Muscle layer of colon (tissue), 2 donors: ENCODE measurements at regions not wholly inside any gene's neighbourhood (a gene's known extent, or its start where the extent isn't known, plus 50 kb on each side); places are given as distances from the start of the nearest gene placed in this dataset.
"Not testable (repeated sequence)": the region's sequence is repeated elsewhere in the genome, so short reads cannot be mapped to it uniquely, and the experiment has no call there.

Source experiments
- H3K27ac ChIP-seq: one replicate; pipeline ENCODE4 v1.7.0; 2013; ENCODE audit warnings: low read depth, mild to moderate bottlenecking, low read length, moderate library complexity
- H3K27me3 ChIP-seq, 2 donors: one replicate each; pipeline ENCODE4 v1.7.0; 2013; ENCODE audit warnings: low read length in 2 of 2, mild to moderate bottlenecking in 2 of 2; ENCODE audit not compliant: insufficient read depth in 2 of 2, control insufficient read depth in 1 of 2
- H3K36me3 ChIP-seq: one replicate; pipeline ENCODE4 v1.7.0; 2013; ENCODE audit warnings: mild to moderate bottlenecking, low read length; ENCODE audit not compliant: insufficient read depth
- H3K4me1 ChIP-seq: one replicate; pipeline ENCODE4 v1.7.0; 2013; ENCODE audit warnings: mild to moderate bottlenecking, low read length; ENCODE audit not compliant: insufficient read depth
- H3K4me3 ChIP-seq, 2 donors: one replicate each; pipeline ENCODE4 v1.7.0; 2013; ENCODE audit warnings: low read length in 2 of 2, low read depth in 1 of 2, mild to moderate bottlenecking in 1 of 2, moderate library complexity in 1 of 2
- H3K9ac ChIP-seq: one replicate; pipeline ENCODE4 v1.7.0; 2013; ENCODE audit warnings: low read length
- H3K9me3 ChIP-seq: one replicate; pipeline ENCODE4 v1.7.0; 2013; ENCODE audit warnings: mild to moderate bottlenecking, low read length
- donor health status: abdominal sarcoma.
- donor health status: Adenocarcinoma of cecum.

DNA sequence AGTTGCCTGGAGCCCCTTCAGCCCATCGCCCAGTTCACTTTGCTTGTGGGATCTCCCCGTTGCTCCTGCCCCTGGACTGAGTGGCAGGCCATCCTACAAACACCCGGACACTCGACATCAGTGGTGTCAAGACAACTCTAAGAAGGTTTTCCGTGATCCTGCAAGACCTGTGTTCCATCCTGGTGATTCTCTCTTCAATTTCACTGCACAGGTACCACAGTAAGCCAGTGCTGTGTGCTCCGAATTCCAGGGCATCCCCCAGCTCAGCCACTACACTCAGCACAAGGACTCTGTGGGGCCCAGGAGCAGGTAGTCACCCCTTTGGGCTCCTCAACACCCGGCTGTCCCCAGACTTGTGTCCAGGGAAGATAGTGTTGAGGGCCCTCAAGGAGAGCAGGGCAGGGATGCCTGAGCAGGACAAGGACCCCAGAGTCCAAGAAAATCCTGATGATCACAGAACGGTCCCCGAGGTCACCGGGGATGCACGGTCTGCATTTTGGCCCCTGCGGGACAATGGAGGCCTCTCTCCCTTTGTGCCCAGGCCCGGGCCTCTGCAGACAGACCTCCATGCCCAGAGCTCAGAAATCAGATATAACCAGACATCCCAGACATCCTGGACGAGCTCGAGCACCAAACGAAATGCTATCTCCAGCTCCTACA lies 146.9 kb upstream of the C1QTNF3 start:
- H3K27me3 ChIP-seq, H3K36me3 ChIP-seq, H3K4me3 ChIP-seq, H3K4me1 ChIP-seq, H3K27ac ChIP-seq, H3K9me3 ChIP-seq, H3K9ac ChIP-seq: not testable (repeated sequence)

DNA sequence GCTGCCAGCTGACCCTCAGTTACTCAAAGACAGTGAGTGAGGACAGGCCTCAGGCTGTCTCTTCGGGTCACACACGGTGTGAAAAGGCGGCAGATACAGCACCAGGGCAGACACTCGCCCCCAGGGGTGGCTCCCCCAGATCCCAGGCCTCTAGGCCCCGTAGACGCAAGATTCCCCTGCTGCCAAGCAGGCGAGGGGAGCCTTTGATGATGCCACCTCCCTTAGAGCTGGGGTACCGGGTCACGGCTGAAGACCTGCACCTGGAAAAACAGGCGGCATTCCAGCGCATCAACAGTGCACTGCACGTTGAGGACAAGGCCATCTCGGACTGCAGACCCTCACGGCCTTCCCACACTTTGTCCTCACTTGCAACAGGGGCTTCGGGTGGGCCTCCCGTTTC lies 147.5 kb upstream of the C1QTNF3 start:
- not testable (repeated sequence) for H3K36me3 ChIP-seq, H3K27ac ChIP-seq, H3K9ac ChIP-seq, H3K27me3 ChIP-seq, H3K9me3 ChIP-seq, H3K4me1 ChIP-seq, H3K4me3 ChIP-seq

DNA sequence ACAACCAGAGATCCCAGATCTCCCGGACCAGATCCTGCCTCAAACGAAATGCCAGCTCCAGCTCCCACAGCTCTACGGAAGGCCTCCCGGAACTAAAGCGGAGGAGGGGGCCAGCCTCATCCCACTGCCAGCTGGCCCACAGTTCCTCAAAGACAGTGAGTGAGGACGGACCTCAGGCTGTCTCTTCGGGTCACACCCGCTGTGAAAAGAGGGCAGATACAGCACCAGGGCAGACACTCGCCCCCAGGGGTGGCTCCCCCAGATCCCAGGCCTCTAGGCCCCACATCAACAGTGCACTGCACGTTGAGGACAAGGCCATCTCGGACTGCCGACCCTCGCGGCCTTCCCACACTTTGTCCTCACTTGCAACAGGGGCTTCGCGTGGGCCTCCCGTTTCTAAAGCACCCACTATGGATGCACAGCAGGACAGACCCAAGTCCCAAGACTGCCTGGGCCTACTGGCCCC lies 148.3 kb upstream of the C1QTNF3 start:
- H3K4me3 ChIP-seq, H3K4me1 ChIP-seq, H3K36me3 ChIP-seq, H3K9ac ChIP-seq, H3K27ac ChIP-seq, H3K27me3 ChIP-seq, H3K9me3 ChIP-seq: not testable (repeated sequence)

DNA sequence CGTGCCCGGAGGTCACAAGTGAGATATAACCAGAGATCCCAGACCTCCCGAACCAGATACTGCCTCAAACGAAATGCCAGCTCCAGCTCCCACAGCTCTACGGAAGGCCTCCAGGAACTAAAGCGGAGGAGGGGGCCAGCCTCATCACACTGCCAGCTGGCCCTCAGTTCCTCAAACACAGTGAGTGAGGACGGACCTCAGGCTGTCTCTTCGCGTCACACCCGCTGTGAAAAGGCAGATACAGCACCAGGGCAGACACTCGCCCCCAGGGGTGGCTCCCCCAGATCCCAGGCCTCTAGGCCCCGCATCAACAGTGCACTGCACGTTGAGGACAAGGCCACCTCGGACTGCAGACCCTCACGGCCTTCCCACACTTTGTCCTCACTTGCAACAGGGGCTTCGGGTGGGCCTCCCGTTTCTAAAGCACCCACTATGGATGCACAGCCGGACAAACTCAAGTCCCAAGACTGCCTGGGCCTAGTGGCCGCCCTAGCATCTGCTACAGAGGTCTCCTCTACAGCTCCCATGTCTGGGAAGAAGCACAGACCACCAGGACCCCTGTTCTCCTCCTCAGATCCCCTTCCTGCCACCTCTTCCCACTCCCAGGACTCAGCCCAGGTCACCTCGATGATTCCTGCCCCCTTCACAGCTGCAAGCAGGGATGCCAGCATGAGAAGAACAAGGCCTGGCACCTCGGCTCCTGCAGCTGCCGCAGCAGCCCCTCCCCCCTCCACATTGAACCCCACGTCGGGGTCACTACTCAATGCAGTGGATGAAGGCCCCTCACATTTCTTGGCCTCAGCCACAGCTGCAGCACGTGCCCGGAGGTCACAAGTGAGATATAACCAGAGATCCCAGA lies 149.3 kb upstream of the C1QTNF3 start:
- not testable (repeated sequence) for H3K27ac ChIP-seq, H3K9me3 ChIP-seq, H3K9ac ChIP-seq, H3K4me1 ChIP-seq, H3K36me3 ChIP-seq, H3K27me3 ChIP-seq, H3K4me3 ChIP-seq

DNA sequence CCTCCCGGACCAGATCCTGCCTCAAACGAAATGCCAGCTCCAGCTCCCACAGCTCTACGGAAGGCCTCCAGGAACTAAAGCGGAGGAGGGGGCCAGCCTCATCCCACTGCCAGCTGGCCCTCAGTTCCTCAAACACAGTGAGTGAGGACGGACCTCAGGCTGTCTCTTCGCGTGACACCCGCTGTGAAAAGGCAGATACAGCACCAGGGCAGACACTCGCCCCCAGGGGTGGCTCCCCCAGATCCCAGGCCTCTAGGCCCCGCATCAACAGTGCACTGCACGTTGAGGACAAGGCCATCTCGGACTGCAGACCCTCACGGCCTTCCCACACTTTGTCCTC lies 149.9 kb upstream of the C1QTNF3 start:
- H3K27ac ChIP-seq, H3K4me3 ChIP-seq, H3K27me3 ChIP-seq, H3K9ac ChIP-seq, H3K4me1 ChIP-seq, H3K9me3 ChIP-seq, H3K36me3 ChIP-seq: not testable (repeated sequence)

DNA sequence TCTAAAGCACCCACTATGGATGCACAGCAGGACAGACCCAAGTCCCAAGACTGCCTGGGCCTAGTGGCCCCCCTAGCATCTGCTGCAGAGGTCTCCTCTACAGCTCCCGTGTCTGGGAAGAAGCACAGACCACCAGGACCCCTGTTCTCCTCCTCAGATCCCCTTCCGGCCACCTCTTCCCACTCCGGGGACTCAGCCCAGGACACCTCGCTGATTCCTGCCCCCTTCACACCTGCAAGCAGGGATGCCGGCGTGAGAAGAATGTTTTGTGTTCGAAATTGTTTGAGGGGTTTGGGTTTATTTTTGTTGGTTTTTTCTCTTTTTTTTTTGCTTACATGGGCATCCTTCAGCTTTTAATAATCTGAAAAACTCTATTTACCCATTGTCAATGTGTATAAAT lies 150.3 kb upstream of the C1QTNF3 start:
- not testable (repeated sequence) for H3K27me3 ChIP-seq, H3K36me3 ChIP-seq, H3K9me3 ChIP-seq, H3K9ac ChIP-seq, H3K4me1 ChIP-seq, H3K27ac ChIP-seq, H3K4me3 ChIP-seq

DNA sequence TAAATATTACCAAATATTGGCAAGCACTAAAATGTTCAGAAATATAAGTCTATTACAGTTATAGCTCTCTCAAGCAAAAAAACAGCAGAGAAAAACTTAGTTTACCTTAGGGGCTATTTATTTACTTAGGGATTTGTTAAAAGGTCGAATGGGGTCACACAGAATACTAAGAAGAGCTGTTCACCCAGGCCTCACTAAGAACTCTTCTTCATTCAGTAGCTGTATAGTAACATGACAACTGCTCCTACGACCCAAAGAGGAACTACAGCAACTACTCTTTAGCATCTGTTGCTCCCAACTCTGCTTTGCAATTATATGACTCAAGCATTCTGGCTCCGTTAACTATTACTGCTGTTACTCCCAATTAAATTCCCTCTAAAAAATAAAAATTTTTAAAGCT lies 150.8 kb upstream of the C1QTNF3 start:
- H3K4me3 ChIP-seq, H3K27ac ChIP-seq, H3K36me3 ChIP-seq, H3K9me3 ChIP-seq, H3K4me1 ChIP-seq, H3K9ac ChIP-seq, H3K27me3 ChIP-seq: not testable (repeated sequence)

DNA sequence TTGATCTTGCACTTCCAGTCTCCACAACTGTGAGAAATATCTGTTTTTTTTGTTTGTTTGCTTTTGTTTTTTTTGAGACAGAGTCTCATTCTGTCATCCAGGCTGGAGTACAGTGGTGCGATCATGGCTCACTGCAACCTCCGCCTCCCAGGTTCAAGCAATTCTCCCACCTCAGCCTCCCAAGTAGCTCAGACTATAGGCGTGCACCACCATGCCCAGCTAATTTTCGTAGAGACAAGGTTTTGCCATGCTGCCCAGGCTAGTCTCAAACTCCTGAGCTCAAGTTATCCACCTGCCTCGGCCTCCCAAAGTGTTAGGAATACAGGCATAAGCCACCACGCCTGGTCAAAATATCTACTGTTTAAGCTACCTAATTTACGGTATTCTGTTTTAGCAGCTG lies 153.1 kb upstream of the C1QTNF3 start:
- not testable (repeated sequence) for H3K4me1 ChIP-seq, H3K9ac ChIP-seq, H3K27ac ChIP-seq, H3K27me3 ChIP-seq, H3K9me3 ChIP-seq, H3K4me3 ChIP-seq, H3K36me3 ChIP-seq

DNA sequence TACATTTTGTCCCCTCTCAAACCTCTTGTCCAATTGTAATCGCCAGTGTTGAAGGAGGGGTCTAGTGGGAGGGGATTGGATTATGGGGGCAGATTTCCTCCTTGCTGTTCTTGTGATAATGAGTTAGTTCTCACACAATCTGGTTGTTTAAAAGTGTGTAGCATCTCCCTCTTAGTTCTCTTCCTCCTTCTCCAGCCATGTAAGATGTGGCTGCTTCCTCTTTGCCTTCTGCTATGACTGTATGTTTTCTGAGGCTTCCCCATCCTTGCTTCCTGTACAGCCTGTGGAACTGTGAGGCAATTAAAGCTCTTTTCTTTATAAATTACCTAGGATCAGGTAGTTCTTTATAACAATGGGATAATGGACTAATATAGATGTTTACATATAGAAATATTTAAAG lies 162.3 kb upstream of the C1QTNF3 start:
- not testable (repeated sequence) for H3K9ac ChIP-seq, H3K27me3 ChIP-seq, H3K9me3 ChIP-seq, H3K4me3 ChIP-seq, H3K4me1 ChIP-seq, H3K27ac ChIP-seq, H3K36me3 ChIP-seq

DNA sequence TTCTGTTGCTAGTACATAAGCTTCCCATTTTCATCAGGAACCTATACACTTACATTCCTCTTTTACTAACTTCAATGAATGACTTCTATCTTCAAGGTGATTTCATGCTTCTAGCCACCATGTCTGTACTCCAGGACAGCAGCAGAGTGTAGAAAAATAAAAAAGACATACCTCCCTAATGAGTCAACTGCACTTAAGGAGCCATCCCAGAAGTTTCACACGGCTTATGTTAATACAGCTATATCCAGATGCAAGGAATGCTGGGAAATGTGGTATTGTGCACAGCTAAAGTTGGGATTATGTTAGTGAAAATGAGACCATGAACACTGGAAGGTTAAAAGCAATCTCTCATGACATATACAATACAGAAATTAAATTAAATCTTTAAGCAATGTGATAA lies 174.4 kb upstream of the C1QTNF3 start:
- not testable (repeated sequence) for H3K4me3 ChIP-seq, H3K4me1 ChIP-seq, H3K9ac ChIP-seq, H3K36me3 ChIP-seq, H3K27ac ChIP-seq, H3K9me3 ChIP-seq, H3K27me3 ChIP-seq

DNA sequence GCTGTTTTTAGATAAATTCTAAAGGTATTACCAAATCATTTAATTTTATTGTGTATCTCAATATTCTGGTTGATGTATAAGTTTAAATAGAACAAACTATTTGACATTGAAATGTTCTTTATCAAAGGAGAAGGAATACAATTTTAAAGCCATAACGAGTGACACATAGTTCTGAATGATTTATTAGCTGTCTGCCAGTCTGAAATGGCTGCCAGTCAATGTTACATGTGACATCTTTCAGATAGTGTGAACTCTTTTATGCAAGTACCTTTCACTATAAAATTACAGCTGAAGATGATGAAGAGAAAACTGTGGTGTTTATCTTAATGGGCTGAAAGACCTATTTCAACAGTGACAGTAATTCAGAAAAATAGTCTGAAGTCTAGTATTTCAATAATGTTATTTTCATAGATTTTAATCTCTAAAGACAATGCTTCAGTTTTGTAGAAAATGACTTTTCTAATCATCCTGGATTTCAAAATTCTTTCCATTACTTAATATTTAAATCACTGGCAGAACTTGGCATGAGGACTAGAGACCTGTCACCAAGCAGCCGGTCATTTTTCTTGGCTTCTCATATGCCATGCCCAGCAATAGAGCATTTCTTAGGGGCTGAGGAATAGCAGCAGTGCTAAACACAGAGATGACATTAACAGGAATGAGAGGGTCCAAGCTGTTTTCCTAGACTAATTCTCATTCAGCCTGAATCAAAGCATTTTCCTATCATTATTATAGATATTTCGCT lies 178.5 kb upstream of the C1QTNF3 start:
- H3K4me3 ChIP-seq, H3K36me3 ChIP-seq, H3K27ac ChIP-seq, H3K4me1 ChIP-seq, H3K27me3 ChIP-seq, H3K9me3 ChIP-seq, H3K9ac ChIP-seq: not testable (repeated sequence)

DNA sequence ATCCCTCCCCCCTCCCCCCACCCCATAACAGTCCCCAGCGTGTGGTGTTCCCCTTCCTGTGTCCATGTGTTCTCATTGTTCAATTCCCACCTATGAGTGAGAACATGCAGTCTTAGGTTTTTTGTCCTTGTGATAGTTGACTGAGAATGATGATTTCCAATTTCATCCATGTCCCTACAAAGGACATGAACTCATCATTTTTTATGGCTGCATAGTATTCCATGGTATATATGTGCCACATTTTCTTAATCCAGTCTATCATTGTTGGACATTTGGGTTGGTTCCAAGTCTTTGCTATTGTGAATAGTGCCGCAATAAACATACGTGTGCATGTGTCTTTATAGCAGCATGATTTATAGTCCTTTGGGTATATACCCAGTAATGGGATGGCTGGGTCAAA lies 180.1 kb upstream of the C1QTNF3 start:
- not testable (repeated sequence) for H3K36me3 ChIP-seq, H3K9me3 ChIP-seq, H3K4me1 ChIP-seq, H3K27ac ChIP-seq, H3K4me3 ChIP-seq, H3K27me3 ChIP-seq, H3K9ac ChIP-seq
